Stomach (tissue), 8 donors: ENCODE measurements at regions not wholly inside any gene's neighbourhood (a gene's known extent, or its start where the extent isn't known, plus 50 kb on each side); places are given as distances from the start of the nearest gene placed in this dataset.

Source experiments
- DNase-seq, 2 donors: peaks; one replicate each; pipeline versions ENCODE4 v3.0.0 to v3.0.0-alpha.2; 2013 to 2019
- H3K27ac ChIP-seq, 5 donors: fragments of 200-600 bp in 4 of 5; sonication (generic) in 4 of 5; one replicate each; pipeline ENCODE4 v1.5.1; 2013 to 2019; ENCODE audit warnings: mild to moderate bottlenecking in 1 of 5, moderate library complexity in 1 of 5
- H3K27me3 ChIP-seq, 3 donors: fragments of 200-600 bp; sonication (generic); one replicate each; pipeline ENCODE4 v1.5.1; 2017 to 2019; ENCODE audit warnings: mixed run types in 1 of 3
- H3K36me3 ChIP-seq, 4 donors: fragments of 200-600 bp; sonication (generic); 1 replicate in 3 of 4; 2 replicates in 1 of 4; pipeline ENCODE4 v1.5.1; 2016 to 2019
- H3K4me1 ChIP-seq, 4 donors: fragments of 200-600 bp; sonication (generic); one replicate each; pipeline ENCODE4 v1.5.1; 2016 to 2019
- H3K4me3 ChIP-seq, 4 donors: fragments of 200-600 bp; sonication (generic) in 3 of 4; one replicate each; pipeline ENCODE4 v1.5.1; 2016 to 2019; ENCODE audit warnings: mild to moderate bottlenecking in 1 of 4
- H3K9me3 ChIP-seq, 4 donors: fragments of 200-600 bp; sonication (generic); one replicate each; pipeline ENCODE4 v1.5.1; 2016 to 2019
- CTCF ChIP-seq, 7 experiments: fragments of 450-650 bp in 4 of 7; fragments of 200-600 bp in 3 of 7; sonication (generic) in 3 of 7; IDR thresholded peaks; one replicate each; pipeline ENCODE4 v1.5.1; 2016 to 2019; ENCODE audit warnings: antibody characterized with exemption in 7 of 7, control low read depth in 2 of 7, mild to moderate bottlenecking in 1 of 7
- EP300 ChIP-seq: sonication (generic); formaldehyde crosslinking; IDR thresholded peaks from one replicate; pipeline ENCODE4 v1.6.1; 2017; ENCODE audit warnings: antibody characterized with exemption
- POLR2A ChIP-seq, 4 donors: fragments of 450-650 bp; IDR thresholded peaks; one replicate each; pipeline ENCODE4 v1.6.1; 2016; ENCODE audit warnings: antibody characterized with exemption in 4 of 4, control low read depth in 2 of 4, mild to moderate bottlenecking in 1 of 4, moderate library complexity in 1 of 4
- POLR2AphosphoS5 ChIP-seq, 3 donors: sonication (generic); formaldehyde crosslinking; IDR thresholded peaks; one replicate each; pipeline ENCODE4 v1.6.1; 2016; ENCODE audit warnings: antibody characterized with exemption in 3 of 3
- WGBS, 5 donors: extraction: QIAGEN DNeasy Blood & Tissue Kit in 3 of 5; methylation state at CpG; one replicate each; pipeline versions ENCODE4 v1.1.5 to v1.1.7; 2013 to 2018; 5-methylcytosine and 5-hydroxymethylcytosine counted together
- intact Hi-C: fragments of 100-400 bp; cut with DNase I; formaldehyde crosslinking; loops from one replicate; pipeline ENCODE4 v1.15.1; 2023; ENCODE audit warnings: low total_unique reads
- donor health status: healthy with polysubstance abuse.
- donor health status: Bipolar disorder and iron deficiency.
- donor health status: healthy.

- WGBS, 5 donors, result 66 to 76% methylated on average over 2 of the region's 2 CpGs; no CpG with 5 or more reads in 3 of the 5 donors
- TF ChIP-seq CTCF (IDR thresholded peaks at IDR 0.05), result no peak
- no peak for TF ChIP-seq EP300
- TF ChIP-seq POLR2AphosphoS5 (IDR thresholded peaks at IDR 0.05), result no peak
- TF ChIP-seq POLR2A (IDR thresholded peaks at IDR 0.05), result no peak
These were observed 112.5 kb upstream of the SERBP1 start for GRCh38 chr1:67542747-67543146.

GRCh38 chr1:67544921-67545320 is 114.7 kb upstream of the SERBP1 start:
- no peak overlapping the region for H3K27ac ChIP-seq
- H3K4me1 ChIP-seq, result no peaks in the 10 kb centered on the region
- no peak for TF ChIP-seq POLR2A (IDR thresholded peaks at IDR 0.05)
- no peak for TF ChIP-seq EP300
- TF ChIP-seq POLR2AphosphoS5 (IDR thresholded peaks at IDR 0.05), result no peak
- H3K4me3 ChIP-seq, result no peak overlapping the region
- intact Hi-C loops, result no loop called here
- H3K9me3 ChIP-seq, result no peaks in the 10 kb centered on the region
- H3K36me3 ChIP-seq, result no peaks in the 10 kb centered on the region
- H3K27me3 ChIP-seq, result no peaks in the 10 kb centered on the region
- no peak for DNase-seq
- 72 to 85% (median 75%) methylated on average over 1 of the region's 1 CpG for WGBS, 5 donors

More at GRCh38 chr1:67542747-67543146, 112.5 kb upstream of the SERBP1 start:
- intact Hi-C loops, result no loop called here
- Histone ChIP-seq H3K27ac (no peak overlapping the region), H3K27me3 (no peaks in the 10 kb centered on the region), H3K9me3 (no peaks in the 10 kb centered on the region), H3K4me3 (no peak overlapping the region), H3K4me1 (no peaks in the 10 kb centered on the region), H3K36me3 (no peaks in the 10 kb centered on the region)
- no peak for DNase-seq

- H3K4me3 ChIP-seq, result no peak overlapping the region
- H3K9me3 ChIP-seq, result no peaks in the 10 kb centered on the region
- DNase-seq, result no peak
- 97 to 100% (median 100%) methylated on average over 1 of the region's 1 CpG for WGBS, 5 donors
- no peaks in the 10 kb centered on the region for H3K36me3 ChIP-seq
- H3K27ac ChIP-seq, result no peak overlapping the region
- no peak for TF ChIP-seq CTCF (IDR thresholded peaks at IDR 0.05)
- TF ChIP-seq POLR2A (IDR thresholded peaks at IDR 0.05), result no peak
- TF ChIP-seq EP300, result no peak
- no peak for TF ChIP-seq POLR2AphosphoS5 (IDR thresholded peaks at IDR 0.05)
- H3K27me3 ChIP-seq, result no peaks in the 10 kb centered on the region
- H3K4me1 ChIP-seq, result no peaks in the 10 kb centered on the region
- intact Hi-C loops, result no loop called here
These were observed 115.2 kb upstream of the SERBP1 start for GRCh38 chr1:67545364-67545763.

GRCh38 chr1:67551375-67551774 is 121.2 kb upstream of the SERBP1 start:
- peak overlapping the region in 1 of 5 donors; percentile 14 for H3K27ac ChIP-seq
- 88 to 98% (median 92%) methylated on average over 6 of the region's 6 CpGs for whole genome bisulfite sequencing, 5 donors
- intact Hi-C loops, result no loop called here

More at GRCh38 chr1:67551375-67551774, 121.2 kb upstream of the SERBP1 start:
- TF ChIP-seq EP300 (no peak), POLR2A (IDR thresholded peaks at IDR 0.05) (no peak), POLR2AphosphoS5 (IDR thresholded peaks at IDR 0.05) (no peak), CTCF (IDR thresholded peaks at IDR 0.05) (no peak)
- Histone ChIP-seq H3K4me1 (peaks cover 0 to 23% (median 4%) of the 10 kb centered on the region in 4 donors), H3K27me3 (no peaks in the 10 kb centered on the region), H3K4me3 (no peak overlapping the region), H3K9me3 (no peaks in the 10 kb centered on the region), H3K36me3 (no peaks in the 10 kb centered on the region)
- no peak for DNase-seq
